Gastrocnemius medialis (tissue), 4 donors: ENCODE measurements at regions not wholly inside any gene's neighbourhood (a gene's known extent, or its start where the extent isn't known, plus 50 kb on each side); places are given as distances from the start of the nearest gene placed in this dataset.
"Not testable (repeated sequence)": the region's sequence is repeated elsewhere in the genome, so short reads cannot be mapped to it uniquely, and the experiment has no call there.

ENCODE experiments used
- CTCF ChIP-seq, 5 experiments: fragments of 450-650 bp in 3 of 5; fragments of 200-600 bp in 2 of 5; sonication (generic) in 2 of 5; IDR thresholded peaks in 4 of 5; conservative IDR thresholded peaks in 1 of 5; 1 replicate in 4 of 5; 2 replicates in 1 of 5; pipeline ENCODE4 v1.5.1; 2016 to 2019; ENCODE audit warnings: antibody characterized with exemption in 5 of 5, mild to moderate bottlenecking in 3 of 5, moderate library complexity in 3 of 5
- POLR2A ChIP-seq, 2 donors: fragments of 450-650 bp; IDR thresholded peaks; one replicate each; pipeline ENCODE4 v1.6.1; 2017; ENCODE audit warnings: antibody characterized with exemption in 2 of 2, mild to moderate bottlenecking in 2 of 2, moderate library complexity in 2 of 2

- not testable (repeated sequence) for TF ChIP-seq POLR2A (IDR thresholded peaks at IDR 0.05); CTCF (IDR thresholded peaks at IDR 0.05 in 4 of 5, conservative IDR thresholded peaks at IDR 0.05 in 1 of 5)
These were observed 189.5 kb upstream of the NPAP1 start for GRCh38 chr15:24485885-24486567.
